SK-N-SH (cell line): ENCODE measurements at regions not wholly inside any gene's neighbourhood (a gene's known extent, or its start where the extent isn't known, plus 50 kb on each side); places are given as distances from the start of the nearest gene placed in this dataset.

Experiments
- CTCF ChIA-PET: fragments of 300-600, 350-600 bp; formaldehyde crosslinking; extraction: SDS; loops from one replicate; lab custom pipeline; 2021; lab: Yijun Ruan, JAX
- POLR2A ChIA-PET: fragments of 350-600 bp; sonication (Branson Sonifier 250); formaldehyde crosslinking; extraction: SDS; loops from one replicate; lab custom pipeline; 2020; ENCODE audit warnings: antibody characterized with exemption, inconsistent platforms; lab: Yijun Ruan, JAX
- DNase-seq: peaks from one replicate; pipeline ENCODE4 v3.0.0; 2012
- H2AFZ ChIP-seq: fragments of 200-600 bp; sonication (generic); 2 replicates; pipeline ENCODE4 v1.8.1; 2016; ENCODE audit warnings: antibody characterized with exemption, mild to moderate bottlenecking, low read depth
- H3F3A ChIP-seq: fragments of 200-600 bp; sonication (generic); replicated peaks from 2 replicates; pipeline ENCODE3; 2016; ENCODE audit warnings: antibody characterized with exemption, mild to moderate bottlenecking; ENCODE audit not compliant: insufficient read depth
- H3K27ac ChIP-seq, 2 experiments: fragments of 200-500 bp in 1 of 2; fragments of 200-600 bp in 1 of 2; sonication (Bioruptor generic) in 1 of 2; sonication (generic), shearing (Covaris generic) in 1 of 2; 2 replicates each; pipeline versions ENCODE4 v1.5.1 to v1.6.1; 2014 to 2016; ENCODE audit warnings: low read depth in 2 of 2, inconsistent platforms in 1 of 2, low read length in 1 of 2, mild to moderate bottlenecking in 1 of 2, mixed read lengths in 1 of 2
- H3K27me3 ChIP-seq: fragments of 200-600 bp; sonication (generic), shearing (Covaris generic); 2 replicates; pipeline ENCODE4 v1.6.1; 2016; ENCODE audit warnings: mixed run types; ENCODE audit not compliant: insufficient read depth
- H3K36me3 ChIP-seq, 2 experiments: fragments of 200-500 bp in 1 of 2; fragments of 200-600 bp in 1 of 2; sonication (Bioruptor generic) in 1 of 2; sonication (generic) in 1 of 2; replicated peaks in 1 of 2; 2 replicates each; pipeline versions ENCODE3 to v1.5.1; 2014 to 2016; ENCODE audit warnings: low read length in 1 of 2, mild to moderate bottlenecking in 1 of 2; ENCODE audit not compliant: insufficient read depth in 2 of 2, control insufficient read depth in 1 of 2
- H3K4me1 ChIP-seq, 2 experiments: fragments of 200-500 bp in 1 of 2; fragments of 200-600 bp in 1 of 2; sonication (Bioruptor generic) in 1 of 2; sonication (generic), shearing (Covaris generic) in 1 of 2; 2 replicates each; pipeline versions ENCODE4 v1.5.1 to v1.6.1; 2014 to 2016; ENCODE audit warnings: low read depth in 1 of 2, low read length in 1 of 2, mixed run types in 1 of 2; ENCODE audit not compliant: insufficient read depth in 2 of 2, control insufficient read depth in 1 of 2
- H3K4me2 ChIP-seq: fragments of 200-600 bp; sonication (generic), shearing (Covaris generic); 2 replicates; pipeline ENCODE4 v1.6.1; 2017; ENCODE audit warnings: mixed run types
- H3K4me3 ChIP-seq, 2 experiments: fragments of 200-500 bp in 1 of 2; fragments of 200-600 bp in 1 of 2; sonication (Bioruptor generic) in 1 of 2; sonication (generic), shearing (Covaris generic) in 1 of 2; 2 replicates each; pipeline versions ENCODE4 v1.5.1 to v1.8.1; 2014 to 2016; ENCODE audit warnings: low read depth in 2 of 2, inconsistent platforms in 1 of 2, low read length in 1 of 2, mild to moderate bottlenecking in 1 of 2, mixed read lengths in 1 of 2, moderate library complexity in 1 of 2
- H3K79me2 ChIP-seq: fragments of 200-600 bp; sonication (generic); 2 replicates; pipeline ENCODE4 v1.8.1; 2017; ENCODE audit warnings: mild to moderate bottlenecking; ENCODE audit not compliant: insufficient read depth
- H3K9ac ChIP-seq: fragments of 200-600 bp; sonication (generic); 2 replicates; pipeline ENCODE4 v1.6.1; 2017; ENCODE audit warnings: mixed run types
- H3K9me2 ChIP-seq: fragments of 200-600 bp; sonication (generic); 2 replicates; pipeline ENCODE4 v1.6.1; 2017; ENCODE audit warnings: mixed run types
- H3K9me3 ChIP-seq: fragments of 200-600 bp; sonication (generic); 2 replicates; pipeline ENCODE4 v1.6.1; 2017; ENCODE audit warnings: mixed run types, mild to moderate bottlenecking, moderate library complexity
- H4K20me1 ChIP-seq: fragments of 200-600 bp; sonication (generic); 2 replicates; pipeline ENCODE4 v1.6.1; 2017; ENCODE audit warnings: mild to moderate bottlenecking, mixed run types; ENCODE audit not compliant: insufficient read depth
- CHD2 ChIP-seq: fragments of 150-350 bp; IDR thresholded peaks from 2 replicates; pipeline ENCODE4 v1.6.1; 2018; ENCODE audit warnings: low read length; ENCODE audit not compliant: partially characterized antibody
- ELF1 ChIP-seq: IDR thresholded peaks from 2 replicates; pipeline ENCODE4 v1.4.0; 2012
- EP300 ChIP-seq, 2 experiments: IDR thresholded peaks; 2 replicates each; pipeline versions ENCODE4 v1.4.0 to v1.6.1; 2012; ENCODE audit warnings: borderline replicate concordance in 1 of 2, low read depth in 1 of 2, low read length in 1 of 2
- GABPA ChIP-seq: IDR thresholded peaks from 2 replicates; pipeline ENCODE4 v1.4.0; 2012; ENCODE audit warnings: low read depth, mild to moderate bottlenecking
- GATA2 ChIP-seq: sonication (generic); formaldehyde crosslinking; IDR thresholded peaks from 2 replicates; pipeline ENCODE4 v1.5.0; 2020; ENCODE audit warnings: mild to moderate bottlenecking, missing genetic modification reagents
- MEF2A ChIP-seq: IDR thresholded peaks from 2 replicates; pipeline ENCODE4 v1.4.0; 2012; ENCODE audit warnings: low read depth, borderline replicate concordance
- MXI1 ChIP-seq: IDR thresholded peaks from 2 replicates; pipeline ENCODE4 v1.6.1; 2012; ENCODE audit warnings: mild to moderate bottlenecking, low read depth, low read length, improper control_type of control experiment
- NFIC ChIP-seq: IDR thresholded peaks from 2 replicates; pipeline ENCODE4 v1.4.0; 2012; ENCODE audit warnings: borderline replicate concordance
- POLR2AphosphoS5 ChIP-seq: IDR thresholded peaks from 2 replicates; pipeline ENCODE4 v1.6.1; 2012; ENCODE audit warnings: low read depth, low read length
- RAD21 ChIP-seq: IDR thresholded peaks from 2 replicates; pipeline ENCODE4 v1.6.1; 2012; ENCODE audit warnings: mild to moderate bottlenecking, low read length
- RFX5 ChIP-seq: IDR thresholded peaks from 2 replicates; pipeline ENCODE4 v1.6.1; 2012; ENCODE audit warnings: mild to moderate bottlenecking, improper control_type of control experiment, low read length
- RXRA ChIP-seq: IDR thresholded peaks from 2 replicates; pipeline ENCODE4 v1.4.0; 2012; ENCODE audit warnings: low read depth, mild to moderate bottlenecking, borderline replicate concordance
- SIN3A ChIP-seq: IDR thresholded peaks from 2 replicates; pipeline ENCODE4 v1.6.1; 2012; ENCODE audit warnings: low read depth, mild to moderate bottlenecking, low read length, moderate library complexity, borderline replicate concordance
- SMC3 ChIP-seq: IDR thresholded peaks from 2 replicates; pipeline ENCODE4 v1.6.1; 2012; ENCODE audit warnings: low read depth, low read length, improper control_type of control experiment
- TAF1 ChIP-seq: IDR thresholded peaks from 2 replicates; pipeline ENCODE4 v1.6.1; 2012; ENCODE audit warnings: low read depth, mild to moderate bottlenecking, low read length, moderate library complexity, borderline replicate concordance
- TCF12 ChIP-seq: IDR thresholded peaks from 2 replicates; pipeline ENCODE4 v1.4.0; 2012
- YY1 ChIP-seq: IDR thresholded peaks from 2 replicates; pipeline ENCODE4 v1.4.0; 2012; ENCODE audit warnings: low read depth, mild to moderate bottlenecking
- WGBS: methylation state at CpG from one replicate; pipeline ENCODE4 v1.1.6; 2017; ENCODE audit warnings: low lambda C conversion rate; 5-methylcytosine and 5-hydroxymethylcytosine counted together
- TF ChIP-seq, protein P1 (sequence below): IDR thresholded peaks from 2 replicates; pipeline ENCODE4; 2012
- TF ChIP-seq, protein P2 (sequence below): fragments of 150-350 bp; IDR thresholded peaks from 2 replicates; pipeline ENCODE4 v1.6.1; 2017; ENCODE audit warnings: antibody characterized with exemption, low read length, low read depth, borderline replicate concordance
- TF ChIP-seq, protein P3 (sequence below): fragments of 150-350 bp; IDR thresholded peaks from 2 replicates; pipeline ENCODE4 v1.6.1; 2016; ENCODE audit warnings: mild to moderate bottlenecking, low read depth, low read length

DNA sequence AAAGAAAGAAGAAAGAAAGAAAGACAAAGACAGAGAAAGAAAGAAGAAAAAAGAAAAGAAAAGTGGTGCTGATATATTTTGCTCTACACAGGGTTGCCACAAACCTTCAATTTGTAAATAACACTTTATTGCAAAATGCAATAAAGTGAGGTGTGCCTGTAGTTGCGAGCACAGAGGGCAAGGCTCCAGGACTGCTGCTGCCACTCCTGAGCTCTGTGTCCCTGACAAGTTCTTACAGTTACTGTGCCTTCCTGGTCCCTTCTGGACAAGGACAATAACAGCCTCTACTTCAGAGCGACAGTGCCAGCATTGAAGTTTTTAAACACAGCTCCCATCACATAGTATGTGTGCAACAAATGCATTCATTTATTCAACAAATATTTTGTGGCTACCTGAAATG is 148.1 kb downstream of the AXIN2 start:
- ChIA-PET POLR2A (no interaction called here), CTCF (interaction anchor here (0.8 to 0.9 kb wide), 2 partner anchors 16 to 146 kb away, joined by 3 read pairs; no protein-coding TSS in a partner anchor)
- Histone ChIP-seq H3K4me2 (no peak overlapping the region), H3K4me3 (no peak overlapping the region), H3K79me2 (no peaks in the 10 kb centered on the region), H3K4me1 (no peaks in the 10 kb centered on the region; a peak in 1 of 4 replicates), H3K9me2 (no peaks in the 10 kb centered on the region), H4K20me1 (no peaks in the 10 kb centered on the region), H3K9ac (no peak overlapping the region), H3K27me3 (no peaks in the 10 kb centered on the region), H3K36me3 (no peaks in the 10 kb centered on the region), H3F3A (no peaks in the 10 kb centered on the region), H3K9me3 (no peaks in the 10 kb centered on the region), H2AFZ (no peak overlapping the region), H3K27ac (no peak overlapping the region)
- 64% methylated on average over 2 of the region's 2 CpGs for WGBS
- no peak for TF ChIP-seq TCF12
- no peak for TF ChIP-seq SIN3A
- no peak for TF ChIP-seq POLR2AphosphoS5
- TF ChIP-seq ELF1 = no peak
- no peak for TF ChIP-seq RAD21
- TF ChIP-seq TAF1 = no peak
- TF ChIP-seq RXRA = no peak
- TF ChIP-seq MXI1 = no peak
- TF ChIP-seq NFIC = no peak
- no peak for TF ChIP-seq EP300 (IDR thresholded peaks at IDR 0.05; ENCODE audit: borderline replicate concordance in 1 of 2, low read depth in 1 of 2, low read length in 1 of 2)
- TF ChIP-seq GATA2 (CRISPR knock-in tag) = no peak
- no peak for DNase-seq

DNA sequence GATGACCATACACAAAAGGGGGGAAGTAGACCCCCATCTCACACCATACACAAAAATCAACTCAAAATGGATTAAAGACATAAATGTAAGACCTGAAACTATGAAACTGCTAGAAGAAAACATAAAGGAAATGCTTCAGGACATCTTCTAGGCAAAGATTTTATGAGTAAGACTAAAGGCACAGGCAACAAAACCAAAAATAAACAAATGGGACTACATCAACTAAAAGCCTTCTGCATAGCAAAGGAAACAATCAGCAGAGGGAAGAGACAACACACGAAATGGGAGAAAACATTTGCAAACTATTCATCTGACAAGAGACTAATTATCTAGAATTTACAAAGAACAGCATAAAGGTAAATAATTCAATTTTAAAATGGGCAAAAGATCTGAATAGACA is 152.1 kb downstream of the AXIN2 start:
- no peak overlapping the region for H3K4me3 ChIP-seq
- WGBS = 7% methylated on average over 1 of the region's 1 CpG
- H2AFZ ChIP-seq = no peak overlapping the region
- CTCF ChIA-PET = no interaction called here
- no peaks in the 10 kb centered on the region for H3K4me1 ChIP-seq
- POLR2A ChIA-PET = no interaction called here
- no peaks in the 10 kb centered on the region for H3K79me2 ChIP-seq
- no peak overlapping the region for H3K27ac ChIP-seq
- no peaks in the 10 kb centered on the region for H3K36me3 ChIP-seq
- no peak for TF ChIP-seq YY1
- TF ChIP-seq, protein P1, sequence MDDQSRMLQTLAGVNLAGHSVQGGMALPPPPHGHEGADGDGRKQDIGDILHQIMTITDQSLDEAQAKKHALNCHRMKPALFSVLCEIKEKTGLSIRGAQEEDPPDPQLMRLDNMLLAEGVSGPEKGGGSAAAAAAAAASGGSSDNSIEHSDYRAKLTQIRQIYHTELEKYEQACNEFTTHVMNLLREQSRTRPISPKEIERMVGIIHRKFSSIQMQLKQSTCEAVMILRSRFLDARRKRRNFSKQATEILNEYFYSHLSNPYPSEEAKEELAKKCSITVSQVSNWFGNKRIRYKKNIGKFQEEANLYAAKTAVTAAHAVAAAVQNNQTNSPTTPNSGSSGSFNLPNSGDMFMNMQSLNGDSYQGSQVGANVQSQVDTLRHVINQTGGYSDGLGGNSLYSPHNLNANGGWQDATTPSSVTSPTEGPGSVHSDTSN = no peak
- TF ChIP-seq MEF2A = no peak
- TF ChIP-seq, protein P2, sequence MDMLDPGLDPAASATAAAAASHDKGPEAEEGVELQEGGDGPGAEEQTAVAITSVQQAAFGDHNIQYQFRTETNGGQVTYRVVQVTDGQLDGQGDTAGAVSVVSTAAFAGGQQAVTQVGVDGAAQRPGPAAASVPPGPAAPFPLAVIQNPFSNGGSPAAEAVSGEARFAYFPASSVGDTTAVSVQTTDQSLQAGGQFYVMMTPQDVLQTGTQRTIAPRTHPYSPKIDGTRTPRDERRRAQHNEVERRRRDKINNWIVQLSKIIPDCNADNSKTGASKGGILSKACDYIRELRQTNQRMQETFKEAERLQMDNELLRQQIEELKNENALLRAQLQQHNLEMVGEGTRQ = no peak
- no peak for TF ChIP-seq SIN3A
- no peak for TF ChIP-seq RFX5
- no peak for TF ChIP-seq GABPA
- no peak for TF ChIP-seq TAF1
- TF ChIP-seq CHD2 = no peak
- TF ChIP-seq SMC3 = no peak
- TF ChIP-seq, protein P3, sequence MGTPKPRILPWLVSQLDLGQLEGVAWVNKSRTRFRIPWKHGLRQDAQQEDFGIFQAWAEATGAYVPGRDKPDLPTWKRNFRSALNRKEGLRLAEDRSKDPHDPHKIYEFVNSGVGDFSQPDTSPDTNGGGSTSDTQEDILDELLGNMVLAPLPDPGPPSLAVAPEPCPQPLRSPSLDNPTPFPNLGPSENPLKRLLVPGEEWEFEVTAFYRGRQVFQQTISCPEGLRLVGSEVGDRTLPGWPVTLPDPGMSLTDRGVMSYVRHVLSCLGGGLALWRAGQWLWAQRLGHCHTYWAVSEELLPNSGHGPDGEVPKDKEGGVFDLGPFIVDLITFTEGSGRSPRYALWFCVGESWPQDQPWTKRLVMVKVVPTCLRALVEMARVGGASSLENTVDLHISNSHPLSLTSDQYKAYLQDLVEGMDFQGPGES = no peak
- TF ChIP-seq RXRA = no peak
- H3F3A ChIP-seq = no peaks in the 10 kb centered on the region
- H3K9me3 ChIP-seq = no peaks in the 10 kb centered on the region
- H3K27me3 ChIP-seq = no peaks in the 10 kb centered on the region
- DNase-seq = no peak
- H3K4me2 ChIP-seq = no peak overlapping the region
- H3K9me2 ChIP-seq = no peaks in the 10 kb centered on the region
- no peak overlapping the region for H3K9ac ChIP-seq
- H4K20me1 ChIP-seq = no peaks in the 10 kb centered on the region
